Mesendoderm (in vitro differentiated cells): ENCODE measurements at regions not wholly inside any gene's neighbourhood (a gene's known extent, or its start where the extent isn't known, plus 50 kb on each side); places are given as distances from the start of the nearest gene placed in this dataset.

Source experiments
- DNase-seq: peaks from one replicate; pipeline ENCODE4 v3.0.0; 2013
- H2AK5ac ChIP-seq: 2 replicates; pipeline ENCODE4 v1.6.1; 2013; ENCODE audit warnings: low read length, inconsistent platforms
- H2BK120ac ChIP-seq: 2 replicates; pipeline ENCODE4 v1.6.1; 2013; ENCODE audit warnings: low read depth, mild to moderate bottlenecking, low read length, moderate library complexity, mixed read lengths
- H2BK15ac ChIP-seq: replicated peaks from 2 replicates; pipeline ENCODE4 v1.6.1; 2013; ENCODE audit warnings: low read depth, mild to moderate bottlenecking, moderate library complexity
- H2BK5ac ChIP-seq: 2 replicates; pipeline ENCODE4 v1.6.1; 2013; ENCODE audit warnings: low read length, inconsistent platforms
- H3K18ac ChIP-seq: 2 replicates; pipeline ENCODE4 v1.6.1; 2013; ENCODE audit warnings: mild to moderate bottlenecking, low read length, mixed read lengths
- H3K23ac ChIP-seq: one replicate; pipeline ENCODE4 v1.6.1; 2013; ENCODE audit warnings: low read length
- H3K27ac ChIP-seq: 2 replicates; pipeline ENCODE4 v1.5.1; 2013; ENCODE audit warnings: low read depth, mild to moderate bottlenecking, inconsistent platforms, low read length, moderate library complexity
- H3K27me3 ChIP-seq: 2 replicates; pipeline ENCODE4 v1.6.1; 2013; ENCODE audit warnings: low read length, control low read depth, mild to moderate bottlenecking, inconsistent platforms; ENCODE audit not compliant: insufficient read depth, poor library complexity
- H3K36me3 ChIP-seq: 2 replicates; pipeline ENCODE4 v1.6.1; 2013; ENCODE audit warnings: low read length, inconsistent platforms; ENCODE audit not compliant: control insufficient read depth, insufficient read depth
- H3K4ac ChIP-seq: one replicate; pipeline ENCODE4 v1.6.1; 2013; ENCODE audit warnings: low read depth, mild to moderate bottlenecking, low read length, moderate library complexity
- H3K4me1 ChIP-seq: 2 replicates; pipeline ENCODE4 v1.6.1; 2013; ENCODE audit warnings: low read depth, low read length, inconsistent platforms; ENCODE audit not compliant: control insufficient read depth
- H3K4me2 ChIP-seq: 2 replicates; pipeline ENCODE4 v1.6.1; 2013; ENCODE audit warnings: low read length
- H3K4me3 ChIP-seq: 2 replicates; pipeline ENCODE4 v1.5.1; 2013; ENCODE audit warnings: mild to moderate bottlenecking, low read length
- H3K56ac ChIP-seq: one replicate; pipeline ENCODE4 v1.6.1; 2013; ENCODE audit warnings: low read length
- H3K79me1 ChIP-seq: 2 replicates; pipeline ENCODE4 v1.6.1; 2013; ENCODE audit warnings: low read length, inconsistent platforms
- H3K79me2 ChIP-seq: 2 replicates; pipeline ENCODE4 v1.6.1; 2013; ENCODE audit warnings: mild to moderate bottlenecking, low read length; ENCODE audit not compliant: control insufficient read depth, insufficient read depth
- H3K9ac ChIP-seq: 2 replicates; pipeline ENCODE4 v1.6.1; 2013; ENCODE audit warnings: low read length, inconsistent platforms
- H4K5ac ChIP-seq: one replicate; pipeline ENCODE4 v1.6.1; 2013; ENCODE audit warnings: low read length
- H4K8ac ChIP-seq: one replicate; pipeline ENCODE4 v1.6.1; 2013; ENCODE audit warnings: low read depth, mild to moderate bottlenecking, control low read depth, low read length, moderate library complexity
- WGBS: extraction: QIAGEN DNeasy Blood & Tissue Kit; methylation state at CpG from one replicate; pipeline ENCODE4 v1.1.7; 2013; ENCODE audit warnings: low lambda C conversion rate, missing lambda C conversion rate; ENCODE audit not compliant: insufficient coverage; ENCODE audit errors: extremely low coverage; 5-methylcytosine and 5-hydroxymethylcytosine counted together

DNA sequence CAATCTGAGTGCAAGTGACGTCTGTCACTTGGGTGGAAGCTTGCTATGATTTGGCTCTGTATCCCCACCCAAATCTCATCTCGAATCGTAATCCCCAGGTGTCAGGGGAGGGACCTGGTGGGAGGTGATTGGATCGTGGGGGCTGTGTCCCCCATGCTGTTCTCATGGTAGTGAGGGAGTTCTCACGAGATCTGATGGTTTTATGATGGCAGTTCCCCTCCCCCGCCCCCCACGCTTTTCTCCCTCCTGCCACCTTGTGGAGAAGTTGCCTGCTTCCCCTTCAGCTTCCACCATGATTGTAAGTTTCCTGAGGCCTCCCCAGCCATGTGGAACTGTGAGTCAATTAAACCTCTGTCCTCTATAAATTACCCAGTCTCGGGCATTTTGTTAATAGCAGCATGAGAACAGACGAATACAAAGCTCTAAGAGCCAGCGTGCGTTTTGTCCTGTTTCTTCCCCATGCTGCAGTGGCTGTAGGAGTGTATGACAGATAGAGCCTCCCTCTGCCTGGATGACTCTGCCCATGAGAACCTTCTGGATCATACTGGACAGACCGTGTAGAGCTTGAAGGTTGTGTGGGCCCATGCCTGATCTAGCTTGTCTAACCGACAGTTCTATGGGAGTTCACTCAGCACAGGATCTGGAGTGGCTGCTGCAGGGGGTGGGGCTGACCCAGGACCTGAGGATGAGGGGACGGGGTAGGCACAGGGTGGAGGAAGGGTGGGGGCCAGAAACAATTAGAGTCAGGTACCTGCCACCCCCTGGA is 139.7 kb upstream of the ERRFI1 start:
- Histone ChIP-seq H3K27ac (no peak overlapping the region), H3K56ac (peak overlapping the region; percentile 72), H3K9ac (peak overlapping the region; percentile 16), H2BK120ac (peak overlapping the region; percentile 33), H4K8ac (no peak overlapping the region), H3K18ac (no peak overlapping the region), H3K79me2 (no peaks in the 10 kb centered on the region), H2BK5ac (peak overlapping the region; percentile 79), H3K4me2 (no peak overlapping the region), H3K4ac (peak overlapping the region; percentile 56), H2BK15ac (no peak overlapping the region), H3K23ac (no peak overlapping the region), H3K27me3 (no peaks in the 10 kb centered on the region), H3K79me1 (no peaks in the 10 kb centered on the region), H3K4me3 (no peak overlapping the region), H3K4me1 (peaks cover 9% of the 10 kb centered on the region), H3K36me3 (no peaks in the 10 kb centered on the region), H4K5ac (no peak overlapping the region), H2AK5ac (no peak overlapping the region)
- peak; percentile 86 for DNase-seq
- no CpG with 5 or more reads among the region's 14 CpGs for WGBS

GRCh38 chr1:8164670-8165069 is 138.6 kb upstream of the ERRFI1 start:
- Histone ChIP-seq H3K56ac (peak overlapping the region; percentile 18), H3K18ac (peak overlapping the region; percentile 4), H2BK15ac (no peak overlapping the region), H4K5ac (no peak overlapping the region), H3K4ac (no peak overlapping the region), H2BK5ac (no peak overlapping the region), H3K23ac (no peak overlapping the region), H3K4me1 (peaks cover 9% of the 10 kb centered on the region), H3K79me1 (no peaks in the 10 kb centered on the region), H3K9ac (no peak overlapping the region), H4K8ac (no peak overlapping the region), H3K79me2 (no peaks in the 10 kb centered on the region), H3K36me3 (no peaks in the 10 kb centered on the region), H2BK120ac (no peak overlapping the region), H2AK5ac (no peak overlapping the region), H3K27ac (no peak overlapping the region), H3K4me3 (no peak overlapping the region), H3K27me3 (no peaks in the 10 kb centered on the region), H3K4me2 (no peak overlapping the region)
- WGBS = no CpG with 5 or more reads among the region's 10 CpGs
- DNase-seq = no peak

DNA sequence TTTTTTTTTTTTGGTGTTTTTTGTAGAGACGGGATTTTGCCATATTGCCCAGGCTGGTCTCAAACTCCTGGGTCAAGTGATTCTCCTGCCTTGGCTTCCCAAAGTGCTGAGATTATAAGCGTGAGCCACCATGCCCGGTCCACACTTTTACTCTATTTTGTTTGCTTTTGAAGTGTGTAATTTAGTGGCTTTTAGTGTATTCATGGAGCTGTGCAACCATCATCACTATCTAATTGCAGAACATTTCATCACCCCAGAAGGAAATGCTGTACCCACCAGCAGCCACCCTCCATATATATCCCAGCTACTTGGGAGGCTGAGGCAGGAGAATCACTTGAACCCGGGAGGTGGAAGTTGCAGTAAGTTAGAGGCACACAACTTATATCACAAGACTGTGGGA is 136.9 kb upstream of the ERRFI1 start:
- no peak for DNase-seq

DNA sequence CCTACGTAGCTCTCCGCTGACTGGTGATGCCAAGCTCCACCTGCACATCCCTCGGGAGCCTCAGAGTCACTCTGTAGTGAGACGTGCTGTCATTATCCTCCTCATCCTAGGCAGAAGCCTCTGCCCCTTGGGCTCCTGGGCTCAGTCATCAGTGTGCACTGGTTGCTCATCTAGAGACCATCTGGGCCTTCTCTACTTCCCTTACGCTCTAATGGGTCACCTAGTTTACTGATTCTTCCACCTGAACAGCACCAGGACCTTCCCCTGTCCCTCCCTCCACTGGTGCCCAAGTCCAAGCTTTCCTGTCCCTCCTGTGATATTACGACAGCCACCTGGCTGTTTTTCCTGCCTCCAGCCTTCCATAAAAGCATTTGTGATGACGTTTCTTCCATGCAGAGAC is 136.1 kb upstream of the ERRFI1 start:
- Histone ChIP-seq H3K27ac (no peak overlapping the region), H3K36me3 (no peaks in the 10 kb centered on the region), H3K4me3 (no peak overlapping the region), H4K8ac (no peak overlapping the region), H3K4me1 (peaks cover 6% of the 10 kb centered on the region), H3K4ac (no peak overlapping the region), H3K4me2 (no peak overlapping the region), H2AK5ac (no peak overlapping the region), H3K56ac (no peak overlapping the region), H3K27me3 (no peaks in the 10 kb centered on the region), H4K5ac (no peak overlapping the region), H2BK15ac (no peak overlapping the region), H3K79me1 (no peaks in the 10 kb centered on the region), H3K9ac (no peak overlapping the region), H2BK120ac (no peak overlapping the region), H2BK5ac (no peak overlapping the region), H3K79me2 (no peaks in the 10 kb centered on the region), H3K23ac (no peak overlapping the region), H3K18ac (no peak overlapping the region)
- no peak for DNase-seq
- no CpG with 5 or more reads among the region's 7 CpGs for WGBS

More for the DNA sequence above, 136.9 kb upstream of the ERRFI1 start:
- Histone ChIP-seq H3K4me1 (peaks cover 6% of the 10 kb centered on the region), H3K4me3 (no peak overlapping the region), H3K56ac (no peak overlapping the region), H3K79me1 (no peaks in the 10 kb centered on the region), H2BK15ac (no peak overlapping the region), H3K18ac (no peak overlapping the region), H3K27ac (no peak overlapping the region), H3K4ac (no peak overlapping the region), H3K36me3 (no peaks in the 10 kb centered on the region), H2BK120ac (no peak overlapping the region), H3K23ac (no peak overlapping the region), H4K8ac (no peak overlapping the region), H3K27me3 (no peaks in the 10 kb centered on the region), H3K4me2 (no peak overlapping the region), H3K79me2 (no peaks in the 10 kb centered on the region), H2BK5ac (no peak overlapping the region), H3K9ac (no peak overlapping the region), H2AK5ac (no peak overlapping the region), H4K5ac (no peak overlapping the region)
- no CpG with 5 or more reads among the region's 4 CpGs for WGBS

- H2BK5ac ChIP-seq = no peak overlapping the region
- H2BK15ac ChIP-seq = no peak overlapping the region
- H3K56ac ChIP-seq = no peak overlapping the region
- H3K79me2 ChIP-seq = no peaks in the 10 kb centered on the region
- H3K27me3 ChIP-seq = no peaks in the 10 kb centered on the region
- H3K9ac ChIP-seq = no peak overlapping the region
- H4K5ac ChIP-seq = no peak overlapping the region
- H2BK120ac ChIP-seq = no peak overlapping the region
- H3K79me1 ChIP-seq = no peaks in the 10 kb centered on the region
- H3K23ac ChIP-seq = no peak overlapping the region
- H3K4me3 ChIP-seq = no peak overlapping the region
- H3K27ac ChIP-seq = no peak overlapping the region
- no peaks in the 10 kb centered on the region for H3K36me3 ChIP-seq
- no peak overlapping the region for H4K8ac ChIP-seq
- H2AK5ac ChIP-seq = no peak overlapping the region
- peaks cover 11% of the 10 kb centered on the region for H3K4me1 ChIP-seq
- no peak overlapping the region for H3K4me2 ChIP-seq
- DNase-seq = no peak
- no CpG with 5 or more reads among the region's 9 CpGs for WGBS
- H3K18ac ChIP-seq = no peak overlapping the region
- no peak overlapping the region for H3K4ac ChIP-seq
Measured at GRCh38 chr1:8161546-8162105, 135.5 kb upstream of the ERRFI1 start.
